Ovary (tissue), 3 donors: ENCODE measurements at regions not wholly inside any gene's neighbourhood (a gene's known extent, or its start where the extent isn't known, plus 50 kb on each side); places are given as distances from the start of the nearest gene placed in this dataset.

ENCODE experiments used
- CTCF ChIP-seq, 3 donors: fragments of 450-650 bp in 2 of 3; fragments of 200-600 bp in 1 of 3; IDR thresholded peaks; one replicate each; pipeline versions ENCODE4 v1.5.1 to v1.8.0; 2016 to 2022; ENCODE audit warnings: antibody characterized with exemption in 3 of 3, mild to moderate bottlenecking in 1 of 3
- EP300 ChIP-seq: sonication (generic); formaldehyde crosslinking; IDR thresholded peaks from one replicate; pipeline ENCODE4 v1.6.1; 2017; ENCODE audit warnings: antibody characterized with exemption
- donor health status: DM: no; HTN: no; CAD: no.

- no peak for TF ChIP-seq CTCF (IDR thresholded peaks at IDR 0.05)
- TF ChIP-seq EP300, result no peak
Observed at GRCh38 chr11:28963187-28963586, 855.0 kb downstream of the METTL15 start.
